Suprapubic skin (tissue), 4 donors: ENCODE measurements at regions not wholly inside any gene's neighbourhood (a gene's known extent, or its start where the extent isn't known, plus 50 kb on each side); places are given as distances from the start of the nearest gene placed in this dataset.

Experiments used
- EP300 ChIP-seq: sonication (generic); formaldehyde crosslinking; IDR thresholded peaks from one replicate; pipeline ENCODE4 v1.6.1; 2017; ENCODE audit warnings: antibody characterized with exemption
- POLR2A ChIP-seq, 2 donors: fragments of 450-650 bp; IDR thresholded peaks; one replicate each; pipeline ENCODE4 v1.6.1; 2017; ENCODE audit warnings: antibody characterized with exemption in 2 of 2, mild to moderate bottlenecking in 2 of 2, moderate library complexity in 2 of 2
- POLR2AphosphoS5 ChIP-seq, 3 donors: sonication (generic); formaldehyde crosslinking; IDR thresholded peaks; one replicate each; pipeline ENCODE4 v1.6.1; 2017; ENCODE audit warnings: antibody characterized with exemption in 3 of 3
- TF ChIP-seq, protein P1 (sequence below), 2 donors: fragments of 200-600 bp in 1 of 2; fragments of 450-650 bp in 1 of 2; sonication (generic) in 1 of 2; IDR thresholded peaks; one replicate each; pipeline ENCODE4 v1.5.1; 2016 to 2019; ENCODE audit warnings: antibody characterized with exemption in 2 of 2, mild to moderate bottlenecking in 1 of 2, moderate library complexity in 1 of 2

DNA sequence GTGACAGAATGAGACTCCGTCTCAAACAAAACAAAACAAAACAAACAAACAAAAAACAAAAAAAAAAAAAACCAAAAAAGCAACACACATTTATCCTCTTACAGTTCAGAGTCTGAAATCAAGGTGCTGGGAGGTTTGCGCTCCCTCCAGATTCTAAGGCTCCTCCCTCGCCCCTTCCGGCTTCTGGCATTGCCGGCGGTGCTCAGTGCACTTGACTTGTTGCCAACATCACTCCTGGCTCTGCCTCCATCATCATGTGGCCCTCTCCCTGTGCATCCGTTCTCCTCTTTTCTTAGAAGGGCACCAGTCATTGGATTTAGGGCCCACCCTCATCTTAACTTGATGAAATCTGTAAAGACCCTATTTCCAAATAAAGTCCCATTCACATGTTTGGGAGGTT, 73.8 kb downstream of the RBFOX3 start:
- TF ChIP-seq, protein P1, sequence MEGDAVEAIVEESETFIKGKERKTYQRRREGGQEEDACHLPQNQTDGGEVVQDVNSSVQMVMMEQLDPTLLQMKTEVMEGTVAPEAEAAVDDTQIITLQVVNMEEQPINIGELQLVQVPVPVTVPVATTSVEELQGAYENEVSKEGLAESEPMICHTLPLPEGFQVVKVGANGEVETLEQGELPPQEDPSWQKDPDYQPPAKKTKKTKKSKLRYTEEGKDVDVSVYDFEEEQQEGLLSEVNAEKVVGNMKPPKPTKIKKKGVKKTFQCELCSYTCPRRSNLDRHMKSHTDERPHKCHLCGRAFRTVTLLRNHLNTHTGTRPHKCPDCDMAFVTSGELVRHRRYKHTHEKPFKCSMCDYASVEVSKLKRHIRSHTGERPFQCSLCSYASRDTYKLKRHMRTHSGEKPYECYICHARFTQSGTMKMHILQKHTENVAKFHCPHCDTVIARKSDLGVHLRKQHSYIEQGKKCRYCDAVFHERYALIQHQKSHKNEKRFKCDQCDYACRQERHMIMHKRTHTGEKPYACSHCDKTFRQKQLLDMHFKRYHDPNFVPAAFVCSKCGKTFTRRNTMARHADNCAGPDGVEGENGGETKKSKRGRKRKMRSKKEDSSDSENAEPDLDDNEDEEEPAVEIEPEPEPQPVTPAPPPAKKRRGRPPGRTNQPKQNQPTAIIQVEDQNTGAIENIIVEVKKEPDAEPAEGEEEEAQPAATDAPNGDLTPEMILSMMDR (IDR thresholded peaks at IDR 0.05), result no peak
- TF ChIP-seq POLR2A (IDR thresholded peaks at IDR 0.05), result no peak
- TF ChIP-seq EP300, result no peak
- no peak for TF ChIP-seq POLR2AphosphoS5 (IDR thresholded peaks at IDR 0.05)
